NCI-H2196 treated with DMSO at 0.1 percent for 48 hours (cell line): ENCODE measurements at regions not wholly inside any gene's neighbourhood (a gene's known extent, or its start where the extent isn't known, plus 50 kb on each side); places are given as distances from the start of the nearest gene placed in this dataset.

Source experiments
- DNase-seq: peaks from one replicate; lab custom pipeline; 2025; ENCODE audit not compliant: unreplicated experiment; lab: John Stamatoyannopoulos, UW

DNA sequence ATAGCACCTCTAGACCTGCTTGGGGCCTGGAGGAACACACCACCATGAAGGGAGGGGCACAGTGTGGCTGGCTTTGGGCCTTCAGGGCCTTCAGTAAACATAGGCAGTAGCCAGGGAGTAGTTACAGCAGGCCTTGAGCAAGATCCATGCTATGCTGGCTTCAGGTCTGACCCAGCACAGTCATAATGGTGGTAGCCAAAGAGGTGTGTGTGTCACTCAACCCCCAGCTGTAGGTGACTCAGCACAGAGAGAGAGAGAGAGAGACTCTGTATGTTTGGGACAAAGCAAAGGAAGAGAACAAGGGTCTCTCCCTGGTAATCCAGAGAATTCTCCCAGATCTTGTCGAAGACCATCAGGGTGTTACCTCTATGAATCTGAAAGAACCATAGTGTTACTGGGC lies 250.5 kb upstream of the PKN2 start:
- no peak for DNase-seq

DNA sequence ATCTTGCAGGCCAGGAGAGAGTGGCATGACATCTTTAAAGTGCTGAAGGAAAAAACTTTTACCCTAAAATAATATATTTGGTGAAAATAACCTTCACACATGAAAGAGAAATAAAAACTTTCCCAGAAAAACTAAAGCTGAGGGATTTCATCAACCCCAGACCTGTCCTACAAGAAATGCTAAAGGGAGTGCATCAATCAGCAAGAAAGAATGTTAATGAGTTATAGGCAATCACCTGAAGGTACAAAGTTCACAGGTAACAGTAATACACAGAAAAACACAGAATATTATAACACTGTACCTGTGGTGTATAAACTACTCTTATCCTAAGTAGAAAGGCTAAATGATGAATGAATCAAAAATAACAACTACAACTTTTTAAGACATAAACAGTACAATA lies 249.2 kb upstream of the PKN2 start:
- no peak for DNase-seq

DNA sequence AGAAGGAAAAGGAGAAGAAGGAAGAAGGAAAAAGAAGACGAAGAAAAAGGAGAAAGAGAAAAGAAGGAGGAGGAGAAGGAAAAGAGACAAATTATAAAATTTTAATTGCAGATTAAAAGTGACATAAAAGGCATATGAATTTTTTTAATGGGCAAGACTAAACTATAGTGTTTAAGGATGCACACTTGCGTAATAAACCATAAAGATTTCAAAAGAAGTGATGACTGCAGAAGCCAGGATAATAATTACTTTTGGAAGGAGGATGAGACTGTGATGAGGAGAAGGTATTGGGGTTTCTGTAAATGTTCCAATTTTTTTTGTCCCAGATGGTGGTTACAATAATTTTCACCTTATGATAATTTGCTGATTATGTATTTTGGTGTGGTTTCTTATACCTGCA lies 243.1 kb upstream of the PKN2 start:
- DNase-seq, result no peak

DNA sequence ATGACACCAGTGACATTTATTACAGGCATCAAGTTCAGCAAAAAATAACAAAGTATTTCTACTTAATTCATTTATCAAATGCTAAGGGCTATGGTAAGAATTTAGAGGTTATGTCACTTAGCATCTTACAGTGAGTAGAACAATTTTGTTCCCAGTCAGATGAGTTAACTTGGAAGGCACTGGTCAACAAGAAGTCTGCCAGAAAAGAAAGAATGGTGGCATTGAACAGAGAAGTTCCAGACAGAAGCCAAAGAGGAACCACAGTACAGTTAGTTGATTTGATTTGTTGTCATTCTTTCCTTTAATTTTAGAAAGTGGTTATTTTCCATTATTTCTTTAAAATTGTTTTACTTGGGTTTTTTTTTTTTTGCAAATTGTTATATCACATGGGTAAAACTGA lies 232.2 kb upstream of the PKN2 start:
- DNase-seq, result no peak

DNA sequence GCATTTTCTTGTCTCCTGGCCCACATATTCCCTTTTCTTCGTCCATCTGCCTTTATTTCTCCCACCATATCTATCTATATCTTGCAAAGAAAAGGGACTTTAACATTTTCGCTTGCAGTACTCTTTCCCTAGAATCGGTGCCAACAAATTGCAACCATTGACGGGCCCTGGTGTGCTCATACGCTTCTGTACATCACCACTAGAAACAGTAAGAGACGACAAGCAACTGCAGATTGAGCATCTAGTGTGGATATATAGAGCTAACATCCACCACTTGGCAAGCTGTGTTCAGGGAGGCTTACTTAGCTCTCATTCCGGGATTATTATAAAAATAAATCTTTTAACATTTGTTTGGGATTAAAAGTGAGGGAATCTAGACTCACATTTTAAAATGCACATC lies 230.8 kb upstream of the PKN2 start:
- DNase-seq, result no peak

DNA sequence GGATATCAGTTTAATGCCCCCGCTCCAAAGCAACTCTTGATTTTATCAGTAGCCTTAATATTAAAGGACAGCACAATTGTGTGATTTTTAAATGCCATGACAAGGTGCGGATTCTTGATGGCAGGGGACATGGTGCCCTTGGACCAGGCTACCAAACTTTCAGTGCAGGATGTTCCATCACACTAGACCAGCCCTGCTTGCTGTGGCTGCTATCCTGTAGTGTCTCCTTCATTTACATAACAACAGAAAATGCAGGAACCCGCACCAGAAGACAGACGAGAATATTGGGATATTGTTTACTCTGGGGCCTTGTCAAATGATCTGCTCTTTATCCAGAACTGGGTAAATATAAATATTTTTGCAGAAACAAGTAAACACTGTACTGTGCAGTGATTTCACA lies 229.3 kb upstream of the PKN2 start:
- no peak for DNase-seq

DNA sequence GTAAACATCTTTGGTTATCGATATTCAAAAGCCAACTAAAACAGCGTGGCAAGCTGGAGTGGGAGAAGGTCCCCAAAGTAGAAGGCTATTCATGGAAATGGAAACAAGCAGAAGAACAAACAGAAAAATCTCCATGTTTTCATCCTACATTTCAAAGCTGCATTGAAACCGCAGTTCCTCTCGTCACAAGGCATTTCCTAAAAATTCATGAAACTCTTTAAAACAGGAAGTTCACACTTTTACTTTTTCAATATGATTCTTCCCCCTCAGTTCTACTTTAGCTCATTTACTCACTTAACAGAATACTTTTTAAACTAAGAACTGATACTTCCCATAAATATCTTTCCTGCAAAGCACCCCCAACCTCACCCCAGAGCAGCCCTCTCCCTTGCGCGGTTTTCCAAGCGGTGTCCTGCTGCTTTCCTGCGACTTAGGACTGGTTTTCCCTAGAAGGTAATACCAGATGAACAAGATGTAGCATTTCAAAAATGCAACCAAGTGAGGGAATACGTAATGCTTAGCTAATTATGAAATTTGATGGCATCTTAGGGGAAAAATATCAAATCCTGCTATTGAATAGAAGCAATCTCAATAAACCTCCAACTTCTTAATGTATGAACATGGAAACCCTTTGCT lies 228.3 kb upstream of the PKN2 start:
- no peak for DNase-seq

DNA sequence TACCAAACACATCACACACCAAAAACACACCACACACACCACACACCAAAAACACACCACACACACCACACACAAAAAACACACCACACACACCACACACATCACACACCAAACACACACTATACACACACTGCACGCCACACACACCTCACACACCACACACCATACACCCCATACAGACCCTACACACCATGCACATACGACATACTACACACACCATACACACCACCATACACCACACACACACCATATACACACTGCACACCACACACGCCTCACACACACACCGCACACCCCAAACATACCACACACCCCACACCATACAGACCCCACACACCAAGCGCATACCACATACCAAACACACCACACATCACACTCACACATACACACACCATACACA lies 226.9 kb upstream of the PKN2 start:
- no peak for DNase-seq

DNA sequence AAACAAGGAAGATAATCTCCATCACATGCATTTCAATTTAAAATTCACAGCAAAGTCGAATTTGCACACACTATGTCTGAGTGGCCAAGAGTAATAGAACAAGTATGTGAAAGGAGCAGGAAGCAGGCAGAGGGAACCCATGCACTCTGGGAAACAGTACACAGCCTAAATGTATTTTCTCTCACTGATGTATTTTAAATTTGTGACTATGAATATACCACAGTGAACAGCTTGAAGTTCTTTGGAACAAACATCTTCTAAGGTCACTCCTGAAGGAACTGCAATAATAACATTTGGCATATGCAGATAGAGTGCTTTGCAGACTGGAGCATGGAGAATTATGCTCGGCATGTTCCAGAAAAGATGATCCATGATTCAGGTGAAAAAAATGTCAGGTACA lies 223.1 kb upstream of the PKN2 start:
- DNase-seq, result no peak

DNA sequence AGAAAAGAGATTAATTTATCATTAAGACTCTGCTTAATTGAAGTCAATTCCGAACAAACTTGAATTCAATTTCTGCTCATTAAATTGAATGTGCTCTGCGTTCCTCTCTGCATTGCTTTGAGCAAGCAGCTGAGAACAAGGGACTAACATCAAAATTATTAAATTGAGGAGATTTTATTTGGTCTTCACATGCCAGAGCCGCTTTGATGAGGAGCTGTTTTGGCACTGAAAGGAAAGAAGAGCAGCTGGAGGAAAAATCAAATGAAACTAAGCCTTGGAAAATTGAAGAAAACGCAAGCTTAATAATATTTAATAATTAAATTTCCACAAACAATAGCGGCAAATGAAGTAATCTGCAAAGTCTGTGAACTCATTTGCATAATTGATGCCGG lies 222.0 kb upstream of the PKN2 start:
- no peak for DNase-seq

DNA sequence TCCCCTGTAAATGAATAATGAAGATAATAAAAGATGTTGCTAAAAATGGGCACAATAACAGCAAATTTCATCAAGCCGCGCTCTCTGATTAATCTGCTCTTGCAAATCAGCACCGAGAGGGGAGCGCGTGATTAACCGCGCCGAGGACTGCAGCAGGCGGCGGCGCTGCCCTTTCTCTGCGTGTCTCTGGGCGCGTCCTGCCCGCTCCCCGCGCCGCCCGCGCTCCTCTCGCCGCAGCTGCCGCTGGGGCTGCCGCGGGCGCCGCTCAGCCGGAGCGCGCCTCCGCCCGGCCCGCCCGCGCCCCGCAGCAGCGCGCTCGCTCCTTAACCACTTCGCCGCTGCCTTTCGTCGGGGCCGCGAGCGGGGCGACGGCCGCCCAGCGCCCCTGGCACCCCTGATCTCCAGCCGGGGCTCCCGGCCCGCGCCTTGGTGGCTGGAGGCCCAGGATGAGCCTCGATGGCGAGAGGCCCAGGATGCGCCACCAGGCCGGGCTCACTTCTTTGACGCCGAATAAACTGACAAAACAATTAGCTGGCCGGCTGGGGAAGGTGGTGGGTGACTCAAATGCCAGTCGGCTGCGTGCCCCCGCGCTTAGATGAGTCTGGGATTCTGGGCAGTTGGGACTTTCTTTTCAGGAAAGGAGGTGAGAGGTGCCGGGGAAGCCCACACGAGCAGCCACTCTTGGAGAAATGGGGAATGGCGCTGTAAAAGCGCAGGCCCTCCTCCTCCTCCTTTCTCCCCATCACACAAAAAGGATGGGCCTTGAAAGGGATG lies 221.4 kb upstream of the PKN2 start:
- no peak for DNase-seq

DNA sequence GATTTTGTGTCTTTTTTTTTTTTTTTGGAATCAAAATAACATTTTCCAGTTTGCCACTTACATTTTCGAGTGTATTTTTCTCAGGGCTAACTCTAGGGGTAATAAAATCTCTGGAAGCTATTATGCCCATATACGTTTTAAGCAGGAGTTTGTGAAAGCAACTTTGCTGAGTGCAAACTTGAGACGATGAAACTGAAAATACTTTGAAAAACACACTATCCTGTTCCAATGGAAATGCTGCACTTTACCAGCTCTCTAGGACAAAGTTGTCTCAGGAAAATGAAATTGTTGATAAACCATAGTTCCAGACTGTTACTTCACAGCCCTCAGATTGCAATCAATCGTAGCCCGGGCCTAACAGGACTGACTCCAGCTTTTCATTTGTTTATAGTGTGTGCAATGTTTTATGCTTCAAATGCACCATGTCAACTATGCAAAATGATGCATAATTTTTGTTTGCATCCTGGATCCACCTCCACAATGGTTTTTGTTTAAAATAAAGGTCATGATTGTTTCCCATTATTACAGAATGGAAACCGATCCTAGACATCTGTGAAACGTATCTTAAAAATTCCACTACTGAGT lies 220.6 kb upstream of the PKN2 start:
- no peak for DNase-seq

DNA sequence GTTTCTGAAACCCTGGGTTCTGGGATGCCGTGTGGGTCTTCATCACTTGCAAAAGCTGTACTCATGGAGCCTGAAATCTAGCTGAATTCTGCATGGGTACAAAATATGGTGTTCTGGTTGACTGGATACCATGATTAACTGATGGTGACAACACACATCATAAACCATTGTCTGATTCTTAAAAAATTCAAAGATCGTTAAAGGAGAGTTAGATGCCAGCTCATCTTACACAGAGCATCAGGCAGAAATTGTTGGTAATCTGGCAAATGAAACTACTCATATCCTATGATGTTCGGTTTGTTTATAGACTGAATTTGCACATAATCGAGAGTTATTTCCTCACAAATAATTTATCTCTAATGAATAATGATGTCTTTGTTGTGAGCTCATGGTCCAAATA lies 218.1 kb upstream of the PKN2 start:
- DNase-seq, result no peak

DNA sequence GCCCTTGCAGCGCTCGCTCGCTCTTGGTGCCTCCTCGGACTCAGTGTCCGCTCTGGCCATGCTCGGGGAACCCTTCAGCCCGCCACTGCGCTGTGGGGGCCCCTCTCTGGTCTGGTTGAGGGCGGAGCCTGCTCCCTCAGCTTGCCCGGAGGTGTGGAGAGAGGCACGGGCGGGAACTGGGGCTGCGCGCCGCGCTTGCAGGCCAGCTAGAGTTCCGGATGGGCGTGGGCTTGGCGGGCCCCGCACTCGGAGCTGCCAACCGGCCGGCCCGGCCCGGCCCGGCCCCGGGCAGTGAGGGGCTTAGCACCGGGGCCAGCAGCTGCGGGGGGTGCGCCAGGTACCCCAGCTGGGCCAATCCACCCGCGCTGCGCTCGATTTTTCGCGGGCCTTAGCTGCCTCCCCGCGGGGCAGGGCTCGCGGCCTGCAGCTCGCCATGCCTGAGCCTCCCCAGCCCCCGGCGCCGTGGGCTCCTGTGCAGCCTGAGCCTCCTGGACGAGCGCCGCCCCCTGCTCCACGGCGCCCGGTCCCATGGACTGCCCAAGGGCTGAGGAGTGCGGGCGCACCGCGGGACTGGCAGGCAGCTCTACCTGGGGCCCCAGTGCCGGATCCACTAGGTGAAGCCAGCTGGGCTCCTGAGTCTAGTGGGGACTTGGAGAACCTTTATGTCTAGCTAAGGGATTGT lies 217.0 kb upstream of the PKN2 start:
- DNase-seq, result no peak

DNA sequence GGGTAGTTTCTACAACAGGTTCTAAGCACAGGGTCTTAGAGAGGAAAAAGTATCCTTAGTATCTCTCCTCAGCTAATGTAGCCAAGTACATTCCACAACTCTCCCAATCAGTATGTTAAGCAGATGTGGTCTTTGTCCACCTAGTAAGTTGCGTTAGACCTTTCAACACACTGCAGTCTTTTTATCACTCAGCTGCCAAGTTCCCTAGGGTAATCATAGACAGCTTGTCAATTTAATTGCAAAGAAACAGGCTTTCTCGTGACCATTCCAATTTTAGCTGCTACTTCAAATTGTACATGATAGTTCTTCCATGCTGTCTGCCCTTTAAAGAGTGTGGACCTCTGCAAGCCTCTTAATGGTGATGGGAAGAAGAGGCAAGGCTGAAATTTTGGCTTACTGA lies 211.8 kb upstream of the PKN2 start:
- no peak for DNase-seq

DNA sequence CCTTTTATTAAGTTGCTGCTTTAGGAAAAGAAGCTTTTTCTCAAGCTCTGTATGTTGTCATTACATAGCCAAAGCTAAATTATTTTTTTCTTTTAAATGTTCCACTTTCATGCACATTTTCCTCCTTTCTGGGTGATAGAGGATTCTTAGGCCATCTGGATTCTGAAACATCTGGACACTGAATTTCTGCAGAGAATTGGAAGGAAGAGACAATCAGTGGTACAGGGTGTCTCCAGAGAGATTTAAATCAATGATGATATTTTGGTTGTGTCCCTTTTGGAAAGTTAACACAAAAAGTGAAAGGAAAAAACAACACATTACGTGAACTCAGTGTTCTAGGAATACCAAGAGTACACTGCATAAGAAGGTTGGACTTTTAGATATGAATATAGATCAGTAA lies 211.4 kb upstream of the PKN2 start:
- DNase-seq, result no peak

DNA sequence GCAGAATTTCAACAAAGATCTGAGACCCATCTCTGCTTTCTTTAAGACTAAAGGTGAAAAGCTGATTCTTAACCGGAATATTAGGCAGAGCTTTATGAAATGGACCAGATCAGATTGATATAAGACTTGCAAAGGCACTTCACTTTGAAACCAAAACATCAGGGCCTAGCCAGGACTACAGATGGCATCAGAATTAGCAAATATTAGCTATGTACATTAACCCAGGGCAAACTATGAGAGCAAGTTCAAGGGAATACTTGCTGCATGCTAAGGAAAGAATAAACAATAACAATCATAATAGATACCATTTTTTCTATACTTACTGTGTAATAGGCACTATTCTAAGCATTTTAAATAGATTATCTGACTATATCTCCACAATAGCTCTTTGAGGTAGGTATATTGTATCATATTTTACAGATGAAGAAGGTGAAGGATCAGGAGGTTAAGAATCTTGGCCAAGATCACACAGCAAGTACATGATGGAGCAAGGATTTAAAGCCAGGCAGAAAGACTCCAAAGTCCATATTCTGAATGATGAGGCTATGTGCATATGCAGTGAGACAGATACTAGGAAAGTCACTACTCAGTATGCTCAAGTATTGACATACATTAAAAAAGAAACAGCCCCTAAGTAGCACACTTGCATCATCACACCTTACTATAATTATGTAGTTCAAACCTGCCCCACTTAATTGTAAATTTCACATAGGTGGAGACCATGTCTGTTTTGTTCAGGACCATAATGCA lies 209.3 kb upstream of the PKN2 start:
- DNase-seq, result no peak

DNA sequence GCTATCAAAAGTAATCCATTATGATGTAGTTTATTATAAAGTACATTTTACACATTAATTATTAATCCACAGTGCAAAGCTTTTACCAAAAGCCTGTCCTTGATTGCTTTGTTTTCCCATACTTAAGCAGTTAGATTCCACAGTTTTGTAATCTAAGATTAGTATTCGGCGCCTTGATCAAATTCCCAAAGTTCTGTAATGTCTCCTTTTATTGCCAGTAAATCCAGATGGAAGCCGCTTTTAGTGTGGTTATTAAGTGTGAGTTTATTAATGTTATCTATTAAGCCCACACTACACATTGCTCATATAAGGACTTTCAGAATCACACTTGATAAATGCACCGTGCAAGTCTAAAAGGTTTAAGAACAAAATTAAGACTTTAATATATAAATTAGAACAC lies 199.2 kb upstream of the PKN2 start:
- DNase-seq, result no peak

DNA sequence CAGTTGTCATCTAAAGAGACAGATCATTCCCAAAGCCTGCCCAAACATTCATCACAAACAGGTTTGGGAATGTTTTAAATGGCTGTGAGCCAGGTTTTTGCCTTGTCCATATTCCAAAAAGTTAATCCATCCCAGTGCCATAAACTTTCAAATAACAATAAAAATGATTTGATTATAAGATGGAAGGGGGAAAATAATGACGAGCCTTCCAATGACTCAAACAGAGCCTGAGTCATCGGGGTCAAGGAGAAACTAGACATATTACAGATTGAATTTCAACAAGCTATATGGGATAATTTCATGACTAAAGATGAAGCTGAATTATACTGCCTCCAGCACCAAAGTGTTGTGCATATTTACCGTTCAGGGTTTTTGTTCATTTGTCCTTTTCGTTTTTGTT lies 195.8 kb upstream of the PKN2 start:
- no peak for DNase-seq

DNA sequence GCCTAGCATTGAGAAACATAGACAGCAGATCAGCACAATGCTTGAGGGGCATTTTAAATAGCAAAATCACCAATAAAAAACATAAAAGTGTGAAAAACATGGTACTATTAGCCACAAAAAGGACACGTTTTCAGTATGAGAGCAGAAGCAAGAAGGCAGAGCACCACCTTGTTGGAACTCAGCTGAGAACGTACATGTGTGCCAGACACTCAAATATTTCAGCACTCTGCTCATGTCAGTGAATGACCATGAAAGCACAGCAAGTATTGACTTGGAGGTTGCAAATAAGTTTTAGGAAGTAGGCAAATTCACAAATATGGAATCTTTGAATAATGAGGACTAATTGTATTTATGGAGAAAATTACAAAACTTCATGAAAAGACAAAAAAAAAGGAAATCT lies 193.4 kb upstream of the PKN2 start:
- DNase-seq, result no peak

DNA sequence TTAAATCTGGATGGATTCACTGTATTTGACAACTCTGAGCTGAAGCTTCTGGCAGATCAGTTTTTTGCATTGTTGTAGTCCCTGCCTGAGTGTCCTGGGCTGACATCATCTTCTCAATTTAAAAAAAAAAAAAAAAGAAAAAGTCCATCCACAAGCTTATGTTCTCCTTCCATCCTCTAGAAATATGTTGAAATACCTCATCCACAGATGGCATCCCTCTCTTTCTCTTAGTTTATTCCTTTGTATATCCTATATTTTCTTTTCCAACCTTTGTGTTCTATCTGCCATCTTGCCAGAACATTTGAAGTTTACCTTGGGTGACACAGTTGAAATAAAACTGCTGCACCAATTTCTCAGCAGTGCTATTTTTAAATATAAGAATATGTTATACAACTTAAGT lies 184.4 kb upstream of the PKN2 start:
- DNase-seq, result no peak
